ENCODE measurements at regions not wholly inside any gene's neighbourhood (a gene's known extent, or its start where the extent isn't known, plus 50 kb on each side); places are given as distances from the start of the nearest gene placed in this dataset.

GRCh38 chr5:162837155-162837554, 600.2 kb upstream of the CCNG1 start:
- dilution Hi-C loops (cut with HindIII; ENCODE audit: low sequenced_read_pairs, unreplicated experiment) = no loop called here
- H2AFZ ChIP-seq (replicated peaks; ENCODE audit: low read length, poor library complexity) = no peak overlapping the region
- no peak overlapping the region for H4K5ac ChIP-seq (ENCODE audit: low read depth, low read length)
- no peak overlapping the region for H3K9ac ChIP-seq (ENCODE audit: low read depth, low read length)
- intact Hi-C loops (cut with micrococcal nuclease) = no loop called here
- no peak overlapping the region for H3K4ac ChIP-seq (ENCODE audit: low read depth, low read length)
- no peak overlapping the region for H3K18ac ChIP-seq (ENCODE audit: low read depth, low read length)
- H3K4me3 ChIP-seq (ENCODE audit: insufficient read depth, low read depth, low read length) = no peak overlapping the region
- CTCF ChIA-PET = no interaction called here
- no peak overlapping the region for H4K91ac ChIP-seq (ENCODE audit: insufficient read depth, low read depth, low read length)
- H3K4me1 ChIP-seq (ENCODE audit: control insufficient read depth, insufficient read depth, low read length) = no peaks in the 10 kb centered on the region
- no peak overlapping the region for H3K14ac ChIP-seq (replicated peaks; ENCODE audit: low read depth, low read length)
- no peaks in the 10 kb centered on the region for H3K27me3 ChIP-seq (ENCODE audit: control insufficient read depth, insufficient read depth, low read length)
- no TSS peak for BruUV-seq (replicated peaks)
- H2AK5ac ChIP-seq (ENCODE audit: low read depth, low read length) = no peak overlapping the region
- in situ Hi-C loops (cut with MboI; ENCODE audit: low sequenced_read_pairs) = no loop called here
- no peak overlapping the region for H2BK20ac ChIP-seq (ENCODE audit: low read depth, low read length)
- no peak overlapping the region for H2BK15ac ChIP-seq (ENCODE audit: low read depth, low read length)
- ATAC-seq (ENCODE audit: low read depth) (no peak), DNase-seq (no peak)
- no peak overlapping the region for H2BK120ac ChIP-seq (ENCODE audit: low read depth, low read length)
- H2BK5ac ChIP-seq (ENCODE audit: low read depth, low read length, poor library complexity, severe bottlenecking) = no peak overlapping the region
- H4K8ac ChIP-seq (ENCODE audit: low read depth in 2 of 2, low read length in 2 of 2) = no peak overlapping the region
- H4K20me1 ChIP-seq (ENCODE audit: insufficient read depth, low read length) = no peaks in the 10 kb centered on the region
- no peak overlapping the region for H3K4me2 ChIP-seq (ENCODE audit: low read depth, low read length)
- POLR2A ChIA-PET (ENCODE audit: unreplicated experiment) = no interaction called here
- no peak overlapping the region for H3K23ac ChIP-seq (ENCODE audit: low read depth, low read length)
- no peaks in the 10 kb centered on the region for H3K9me1 ChIP-seq (ENCODE audit: insufficient read depth, low read length)
- H3K9me3 ChIP-seq (ENCODE audit: control insufficient read depth, insufficient read depth, low read length) = peaks cover 8% of the 10 kb centered on the region
- TF ChIP-seq MXI1 (IDR thresholded peaks at IDR 0.05; ENCODE audit: borderline replicate concordance, low read depth, low read length) (no peak), POLR2A (IDR thresholded peaks at IDR 0.05; ENCODE audit: low read depth, low read length) (no peak), CEBPB (IDR thresholded peaks at IDR 0.05; ENCODE audit: low read depth, low read length) (no peak), RFX5 (IDR thresholded peaks at IDR 0.05; ENCODE audit: low read depth, low read length) (no peak), CHD1 (IDR thresholded peaks at IDR 0.05; ENCODE audit: low read depth, low read length) (no peak), MAZ (IDR thresholded peaks at IDR 0.05; ENCODE audit: borderline replicate concordance, low read depth, low read length) (no peak), USF2 (IDR thresholded peaks at IDR 0.05; ENCODE audit: low read depth, low read length) (no peak), FOS (IDR thresholded peaks at IDR 0.05; ENCODE audit: low read depth, low read length) (no peak)
- H3K36me3 ChIP-seq (ENCODE audit: control insufficient read depth, insufficient read depth, low read length) = no peaks in the 10 kb centered on the region
- no peak overlapping the region for H3K27ac ChIP-seq (ENCODE audit: insufficient read depth, low read length)
- WGBS, 2 experiments (ENCODE audit: extremely low coverage in 2 of 2, insufficient read length in 1 of 2) = no CpG with 5 or more reads among the region's 1 CpG
- no peak overlapping the region for H3K56ac ChIP-seq (ENCODE audit: extremely low read depth, insufficient read depth, low read length)
- no peaks in the 10 kb centered on the region for H3K79me1 ChIP-seq (ENCODE audit: low read depth in 1 of 2, low read length in 2 of 2)
- no peak overlapping the region for H2AK9ac ChIP-seq (replicated peaks; ENCODE audit: low read depth, low read length, poor library complexity)

All from IMR-90 (cell line).